ENCODE measurements at regions not wholly inside any gene's neighbourhood (a gene's known extent, or its start where the extent isn't known, plus 50 kb on each side); places are given as distances from the start of the nearest gene placed in this dataset.
"Not testable (repeated sequence)": the region's sequence is repeated elsewhere in the genome, so short reads cannot be mapped to it uniquely, and the experiment has no call there.

GRCh38 chr1:143498059-143498749, 473.6 kb downstream of the FAM72C start:
- peak overlapping the region; percentile 25 for H3K4me3 ChIP-seq
- ATAC-seq; H3K27me3 ChIP-seq; H3K4me1 ChIP-seq; intact Hi-C loops (cut with DNase I); H3K9me3 ChIP-seq; H3K27ac ChIP-seq; H3K36me3 ChIP-seq: not testable (repeated sequence)
- peak; percentile 50 for DNase-seq

GRCh38 chr1:143497374-143497747, 474.4 kb downstream of the FAM72C start:
- TF ChIP-seq, protein P1, sequence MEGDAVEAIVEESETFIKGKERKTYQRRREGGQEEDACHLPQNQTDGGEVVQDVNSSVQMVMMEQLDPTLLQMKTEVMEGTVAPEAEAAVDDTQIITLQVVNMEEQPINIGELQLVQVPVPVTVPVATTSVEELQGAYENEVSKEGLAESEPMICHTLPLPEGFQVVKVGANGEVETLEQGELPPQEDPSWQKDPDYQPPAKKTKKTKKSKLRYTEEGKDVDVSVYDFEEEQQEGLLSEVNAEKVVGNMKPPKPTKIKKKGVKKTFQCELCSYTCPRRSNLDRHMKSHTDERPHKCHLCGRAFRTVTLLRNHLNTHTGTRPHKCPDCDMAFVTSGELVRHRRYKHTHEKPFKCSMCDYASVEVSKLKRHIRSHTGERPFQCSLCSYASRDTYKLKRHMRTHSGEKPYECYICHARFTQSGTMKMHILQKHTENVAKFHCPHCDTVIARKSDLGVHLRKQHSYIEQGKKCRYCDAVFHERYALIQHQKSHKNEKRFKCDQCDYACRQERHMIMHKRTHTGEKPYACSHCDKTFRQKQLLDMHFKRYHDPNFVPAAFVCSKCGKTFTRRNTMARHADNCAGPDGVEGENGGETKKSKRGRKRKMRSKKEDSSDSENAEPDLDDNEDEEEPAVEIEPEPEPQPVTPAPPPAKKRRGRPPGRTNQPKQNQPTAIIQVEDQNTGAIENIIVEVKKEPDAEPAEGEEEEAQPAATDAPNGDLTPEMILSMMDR (IDR thresholded peaks at IDR 0.05) = no peak
- no peak for ATAC-seq

GRCh38 chr1:143496526-143497373, 475.0 kb downstream of the FAM72C start:
- peak; percentile 29 for DNase-seq
- H3K36me3 ChIP-seq; intact Hi-C loops (cut with DNase I); H3K27me3 ChIP-seq; H3K4me1 ChIP-seq; H3K27ac ChIP-seq; H3K9me3 ChIP-seq; ATAC-seq: not testable (repeated sequence)
- peak overlapping the region; percentile 5 for H3K4me3 ChIP-seq

More at GRCh38 chr1:143497374-143497747, 474.4 kb downstream of the FAM72C start:
- Histone ChIP-seq H3K36me3 (no peaks in the 10 kb centered on the region), H3K4me3 (peak overlapping the region; percentile 5), H3K9me3 (no peaks in the 10 kb centered on the region), H3K27ac (no peak overlapping the region), H3K4me1 (no peaks in the 10 kb centered on the region), H3K27me3 (no peaks in the 10 kb centered on the region)
- peak; percentile 7 for DNase-seq
- intact Hi-C loops (cut with DNase I) = no loop called here

Measured in upper lobe of right lung (tissue), 1 donor.